ENCODE measurements at regions not wholly inside any gene's neighbourhood (a gene's known extent, or its start where the extent isn't known, plus 50 kb on each side); places are given as distances from the start of the nearest gene placed in this dataset.

GRCh38 chr12:124488520-124488919, 78.9 kb downstream of the NCOR2 start:
- TF ChIP-seq, protein P1, sequence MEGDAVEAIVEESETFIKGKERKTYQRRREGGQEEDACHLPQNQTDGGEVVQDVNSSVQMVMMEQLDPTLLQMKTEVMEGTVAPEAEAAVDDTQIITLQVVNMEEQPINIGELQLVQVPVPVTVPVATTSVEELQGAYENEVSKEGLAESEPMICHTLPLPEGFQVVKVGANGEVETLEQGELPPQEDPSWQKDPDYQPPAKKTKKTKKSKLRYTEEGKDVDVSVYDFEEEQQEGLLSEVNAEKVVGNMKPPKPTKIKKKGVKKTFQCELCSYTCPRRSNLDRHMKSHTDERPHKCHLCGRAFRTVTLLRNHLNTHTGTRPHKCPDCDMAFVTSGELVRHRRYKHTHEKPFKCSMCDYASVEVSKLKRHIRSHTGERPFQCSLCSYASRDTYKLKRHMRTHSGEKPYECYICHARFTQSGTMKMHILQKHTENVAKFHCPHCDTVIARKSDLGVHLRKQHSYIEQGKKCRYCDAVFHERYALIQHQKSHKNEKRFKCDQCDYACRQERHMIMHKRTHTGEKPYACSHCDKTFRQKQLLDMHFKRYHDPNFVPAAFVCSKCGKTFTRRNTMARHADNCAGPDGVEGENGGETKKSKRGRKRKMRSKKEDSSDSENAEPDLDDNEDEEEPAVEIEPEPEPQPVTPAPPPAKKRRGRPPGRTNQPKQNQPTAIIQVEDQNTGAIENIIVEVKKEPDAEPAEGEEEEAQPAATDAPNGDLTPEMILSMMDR (conservative IDR thresholded peaks at IDR 0.05; ENCODE audit: low read length), result no peak
- TF ChIP-seq EZH2phosphoT487 (IDR thresholded peaks at IDR 0.05; ENCODE audit: borderline replicate concordance), result no peak

Data from Loucy (cell line).